HCT116 (cell line): ENCODE measurements at regions not wholly inside any gene's neighbourhood (a gene's known extent, or its start where the extent isn't known, plus 50 kb on each side); places are given as distances from the start of the nearest gene placed in this dataset.

Experiments
- ATAC-seq: fragments of 200-7000 bp; cut with Tn5 transposase; 2 replicates; pipeline ENCODE4 v1.9.1; 2020; ENCODE audit warnings: mild to moderate bottlenecking, moderate library complexity
- BruUV-seq: library from RNA; stranded (reverse); fragments of 400-500 nt; replicated peaks from 2 replicates; lab custom pipeline; 2021; lab: Mats Ljungman, UMichigan
- CTCF ChIA-PET: fragments of 300-600 bp; sonication (Branson Sonifier 250); formaldehyde crosslinking; loops from one replicate; lab custom pipeline; 2021; ENCODE audit warnings: antibody characterized with exemption; lab: Charles Lee
- POLR2A ChIA-PET: fragments of 300-600, 350-600 bp; sonication (Branson Sonifier 250); formaldehyde crosslinking; loops from one replicate; lab custom pipeline; 2021; ENCODE audit warnings: antibody characterized with exemption; lab: Charles Lee
- RAD21 ChIA-PET, 2 experiments: fragments of 300-600 bp; sonication (Branson Sonifier 250); formaldehyde crosslinking; loops; one replicate each; lab custom pipeline; 2023; ENCODE audit warnings: low total read pairs in 2 of 2; ENCODE audit not compliant: uncharacterized antibody in 2 of 2, unreplicated experiment in 2 of 2, low non-redundant PET in 1 of 2; lab: Charles Lee
- DNase-seq: peaks from one replicate; pipeline ENCODE4 v3.0.0-alpha.2; 2010; ENCODE audit warnings: low read depth, low spot score
- H2AFZ ChIP-seq: fragments of 200-600 bp; shearing (Covaris generic), sonication (generic); 2 replicates; pipeline ENCODE4 v1.6.1; 2017; ENCODE audit warnings: low read depth, mixed run types, mixed read lengths, antibody characterized with exemption, low read length; ENCODE audit not compliant: poor library complexity, severe bottlenecking
- H3K27ac ChIP-seq: 2 replicates; pipeline ENCODE4 v1.5.1; 2012; ENCODE audit warnings: low read depth, low read length
- H3K27me3 ChIP-seq: fragments of 200-600 bp; sonication (generic); 2 replicates; pipeline ENCODE4 v1.6.1; 2016; ENCODE audit warnings: mixed run types, low read length, mixed read lengths; ENCODE audit not compliant: insufficient read depth
- H3K36me3 ChIP-seq, 2 experiments: fragments of 200-500 bp in 1 of 2; fragments of 200-600 bp in 1 of 2; sonication (Bioruptor generic) in 1 of 2; sonication (generic) in 1 of 2; 2 replicates each; pipeline versions ENCODE4 v1.5.1 to v1.6.1; 2014 to 2016; ENCODE audit warnings: low read length in 2 of 2, inconsistent platforms in 1 of 2, mixed read lengths in 1 of 2, mixed run types in 1 of 2; ENCODE audit not compliant: insufficient read depth in 2 of 2, control insufficient read depth in 1 of 2
- H3K4me1 ChIP-seq, 2 experiments: fragments of 200-600 bp in 1 of 2; sonication (generic) in 1 of 2; 2 replicates each; pipeline versions ENCODE4 v1.5.1 to v1.6.1; 2012 to 2017; ENCODE audit warnings: low read length in 2 of 2, inconsistent platforms in 1 of 2, mild to moderate bottlenecking in 1 of 2, mixed read lengths in 1 of 2, mixed run types in 1 of 2, moderate library complexity in 1 of 2; ENCODE audit not compliant: insufficient read depth in 2 of 2, control insufficient read depth in 1 of 2
- H3K4me2 ChIP-seq: fragments of 200-600 bp; sonication (generic); 2 replicates; pipeline ENCODE4 v1.6.1; 2017; ENCODE audit warnings: mixed run types, low read length, mixed read lengths
- H3K4me3 ChIP-seq, 2 experiments: fragments of 200-600 bp in 1 of 2; sonication (generic) in 1 of 2; replicated peaks in 1 of 2; 2 replicates each; pipeline ENCODE4 v1.5.1; 2011 to 2016; ENCODE audit warnings: low read length in 2 of 2, control low read depth in 1 of 2, low read depth in 1 of 2, mild to moderate bottlenecking in 1 of 2, mixed read lengths in 1 of 2, mixed run types in 1 of 2
- H3K79me2 ChIP-seq: fragments of 200-600 bp; sonication (generic); 2 replicates; pipeline ENCODE4 v1.6.1; 2017; ENCODE audit warnings: mild to moderate bottlenecking, mixed run types, low read length, moderate library complexity, mixed read lengths; ENCODE audit not compliant: insufficient read depth
- H3K9ac ChIP-seq: fragments of 200-600 bp; sonication (generic); 2 replicates; pipeline ENCODE4 v1.6.1; 2016; ENCODE audit warnings: low read length, mixed read lengths
- H3K9me2 ChIP-seq: fragments of 200-600 bp; sonication (generic), shearing (Covaris generic); 2 replicates; pipeline ENCODE4 v1.6.1; 2017; ENCODE audit warnings: mixed run types, mild to moderate bottlenecking, moderate library complexity; ENCODE audit not compliant: insufficient read depth
- H3K9me3 ChIP-seq, 2 experiments: fragments of 200-500 bp in 1 of 2; fragments of 200-600 bp in 1 of 2; sonication (Bioruptor generic) in 1 of 2; sonication (generic) in 1 of 2; 2 replicates each; pipeline ENCODE4 v1.6.1; 2014 to 2017; ENCODE audit warnings: low read length in 2 of 2, mixed read lengths in 2 of 2, inconsistent platforms in 1 of 2, low read depth in 1 of 2, mild to moderate bottlenecking in 1 of 2, mixed run types in 1 of 2, moderate library complexity in 1 of 2; ENCODE audit not compliant: control insufficient read depth in 1 of 2, insufficient read depth in 1 of 2
- H4K20me1 ChIP-seq: fragments of 200-600 bp; sonication (generic), shearing (Covaris generic); 2 replicates; pipeline ENCODE4 v1.6.1; 2017; ENCODE audit warnings: mixed run types, mild to moderate bottlenecking, moderate library complexity; ENCODE audit not compliant: insufficient read depth
- CTCF ChIP-seq, 3 experiments: fragments of 200-600 bp in 1 of 3; sonication (generic) in 1 of 3; IDR thresholded peaks in 2 of 3; conservative IDR thresholded peaks in 1 of 3; 2 replicates each; pipeline ENCODE4 v1.5.1; 2012 to 2017; ENCODE audit warnings: low read depth in 2 of 3, low read length in 2 of 3, antibody characterized with exemption in 1 of 3, borderline replicate concordance in 1 of 3, control low read depth in 1 of 3, mild to moderate bottlenecking in 1 of 3, mixed read lengths in 1 of 3, mixed run types in 1 of 3, moderate library complexity in 1 of 3; ENCODE audit not compliant: insufficient read depth in 1 of 3
- EGR1 ChIP-seq: IDR thresholded peaks from 2 replicates; pipeline ENCODE4 v1.6.1; 2012; ENCODE audit warnings: low read depth
- ELF1 ChIP-seq: IDR thresholded peaks from 2 replicates; pipeline ENCODE4 v1.6.1; 2012; ENCODE audit warnings: low read depth, borderline replicate concordance
- EZH2 ChIP-seq: fragments of 200-600 bp; sonication (generic); IDR thresholded peaks from 2 replicates; pipeline ENCODE4 v1.6.1; 2017; ENCODE audit warnings: antibody characterized with exemption, mixed run types
- EZH2phosphoT487 ChIP-seq: fragments of 200-600 bp; IDR thresholded peaks from 2 replicates; pipeline ENCODE4 v1.6.1; 2018; ENCODE audit warnings: antibody characterized with exemption, borderline replicate concordance
- FOSL1 ChIP-seq: IDR thresholded peaks from 2 replicates; pipeline ENCODE4 v1.6.1; 2012; ENCODE audit warnings: low read depth
- POLR2AphosphoS5 ChIP-seq: IDR thresholded peaks from 2 replicates; pipeline ENCODE4 v1.6.1; 2011; ENCODE audit warnings: mild to moderate bottlenecking, low read depth, low read length, moderate library complexity
- REST ChIP-seq: IDR thresholded peaks from 2 replicates; pipeline ENCODE4 v1.6.1; 2012; ENCODE audit warnings: low read depth
- SP1 ChIP-seq: IDR thresholded peaks from 2 replicates; pipeline ENCODE4 v1.6.1; 2012; ENCODE audit warnings: low read depth
- TCF7L2 ChIP-seq: IDR thresholded peaks from 2 replicates; pipeline ENCODE4 v1.7.0; 2011; ENCODE audit warnings: borderline replicate concordance, inconsistent platforms; ENCODE audit not compliant: insufficient read depth, insufficient read length; ENCODE audit errors: extremely low read depth
- YY1 ChIP-seq: IDR thresholded peaks from 2 replicates; pipeline ENCODE4 v1.6.1; 2011; ENCODE audit warnings: low read length, low read depth, moderate library complexity, mild to moderate bottlenecking; ENCODE audit not compliant: insufficient replicate concordance; ENCODE audit errors: extremely low read depth
- ZFX ChIP-seq: fragments of 450-650 bp; IDR thresholded peaks from 2 replicates; pipeline ENCODE4 v1.6.1; 2017
- intact Hi-C: fragments of 100-400 bp; cut with micrococcal nuclease; formaldehyde crosslinking; loops from 2 replicates; pipeline ENCODE4 v1.10.0; 2022
- TF ChIP-seq, protein P1 (sequence below): IDR thresholded peaks from 2 replicates; pipeline ENCODE4 v1.6.1; 2011; ENCODE audit warnings: mild to moderate bottlenecking, low read length, moderate library complexity; ENCODE audit not compliant: insufficient replicate concordance; ENCODE audit errors: extremely low read depth
- TF ChIP-seq, protein P2 (sequence below): IDR thresholded peaks from 2 replicates; pipeline ENCODE4 v1.6.1; 2012

DNA sequence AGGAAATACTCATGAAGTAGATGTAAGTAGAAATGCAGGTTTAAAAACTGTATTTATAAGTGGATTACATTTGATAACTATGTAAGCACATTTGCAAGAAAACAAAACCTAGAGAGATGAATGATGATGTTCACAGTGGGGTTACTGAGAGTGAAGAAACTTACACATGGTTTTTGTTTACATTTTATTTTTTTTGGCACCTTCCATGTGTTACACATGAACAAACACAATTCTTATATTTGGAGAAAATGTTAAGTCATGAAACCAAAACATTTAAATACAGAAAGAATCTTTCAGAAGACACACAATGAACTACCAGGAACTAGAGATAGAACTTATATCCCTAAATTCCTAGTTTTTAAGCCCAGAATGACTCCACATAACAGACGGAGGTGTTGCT lies 51.5 kb upstream of the SPATA31E1 start:
- POLR2A ChIA-PET, result no interaction called here
- H2AFZ ChIP-seq, result no peak overlapping the region
- intact Hi-C loops, result no loop called here

More for the DNA sequence above, 51.5 kb upstream of the SPATA31E1 start:
- H3K4me3 ChIP-seq, result no peak overlapping the region
- RAD21 ChIA-PET, result no interaction called here
- no peak overlapping the region for H3K9ac ChIP-seq
- no peak overlapping the region for H3K27ac ChIP-seq
- H4K20me1 ChIP-seq, result no peaks in the 10 kb centered on the region
- CTCF ChIA-PET, result no interaction called here
- no TSS peak for BruUV-seq
- H3K4me2 ChIP-seq, result no peak overlapping the region
- H3K27me3 ChIP-seq, result no peaks in the 10 kb centered on the region
- DNase-seq (no peak), ATAC-seq (no peak)
- no peaks in the 10 kb centered on the region for H3K9me3 ChIP-seq
- H3K9me2 ChIP-seq, result no peaks in the 10 kb centered on the region; the same call in 1 of the 2 replicates
- H3K79me2 ChIP-seq, result no peaks in the 10 kb centered on the region
- TF ChIP-seq SP1, result no peak
- no peak for TF ChIP-seq ELF1
- no peak for TF ChIP-seq CTCF (IDR thresholded peaks at IDR 0.05 in 2 of 3, conservative IDR thresholded peaks at IDR 0.05 in 1 of 3; ENCODE audit: borderline replicate concordance in 1 of 3, insufficient read depth in 1 of 3, low read depth in 2 of 3, low read length in 2 of 3)
- TF ChIP-seq ZFX, result no peak
- TF ChIP-seq EGR1, result no peak
- TF ChIP-seq POLR2AphosphoS5, result no peak
- no peak for TF ChIP-seq FOSL1
- TF ChIP-seq TCF7L2, result no peak
- TF ChIP-seq EZH2, result no peak
- no peak for TF ChIP-seq REST
- TF ChIP-seq, protein P1, sequence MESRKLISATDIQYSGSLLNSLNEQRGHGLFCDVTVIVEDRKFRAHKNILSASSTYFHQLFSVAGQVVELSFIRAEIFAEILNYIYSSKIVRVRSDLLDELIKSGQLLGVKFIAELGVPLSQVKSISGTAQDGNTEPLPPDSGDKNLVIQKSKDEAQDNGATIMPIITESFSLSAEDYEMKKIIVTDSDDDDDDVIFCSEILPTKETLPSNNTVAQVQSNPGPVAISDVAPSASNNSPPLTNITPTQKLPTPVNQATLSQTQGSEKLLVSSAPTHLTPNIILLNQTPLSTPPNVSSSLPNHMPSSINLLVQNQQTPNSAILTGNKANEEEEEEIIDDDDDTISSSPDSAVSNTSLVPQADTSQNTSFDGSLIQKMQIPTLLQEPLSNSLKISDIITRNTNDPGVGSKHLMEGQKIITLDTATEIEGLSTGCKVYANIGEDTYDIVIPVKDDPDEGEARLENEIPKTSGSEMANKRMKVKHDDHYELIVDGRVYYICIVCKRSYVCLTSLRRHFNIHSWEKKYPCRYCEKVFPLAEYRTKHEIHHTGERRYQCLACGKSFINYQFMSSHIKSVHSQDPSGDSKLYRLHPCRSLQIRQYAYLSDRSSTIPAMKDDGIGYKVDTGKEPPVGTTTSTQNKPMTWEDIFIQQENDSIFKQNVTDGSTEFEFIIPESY, result no peak
- no peak for TF ChIP-seq EZH2phosphoT487
- TF ChIP-seq, protein P2, sequence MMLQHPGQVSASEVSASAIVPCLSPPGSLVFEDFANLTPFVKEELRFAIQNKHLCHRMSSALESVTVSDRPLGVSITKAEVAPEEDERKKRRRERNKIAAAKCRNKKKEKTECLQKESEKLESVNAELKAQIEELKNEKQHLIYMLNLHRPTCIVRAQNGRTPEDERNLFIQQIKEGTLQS, result no peak
- TF ChIP-seq YY1, result no peak
- H3K4me1 ChIP-seq, result peaks cover 0 to 7% of the 10 kb centered on the region in 2 experiments; a peak in 1 of 4 replicates
- no peaks in the 10 kb centered on the region for H3K36me3 ChIP-seq
